Omental fat pad (tissue), 3 donors: ENCODE measurements at regions not wholly inside any gene's neighbourhood (a gene's known extent, or its start where the extent isn't known, plus 50 kb on each side); places are given as distances from the start of the nearest gene placed in this dataset.

ENCODE experiments used
- ATAC-seq: fragments of 150-250 bp; one replicate; pipeline ENCODE4 v1.9.1; 2016; ENCODE audit warnings: mild to moderate bottlenecking, moderate library complexity; ENCODE audit not compliant: low FRiP score
- DNase-seq: peaks from one replicate; pipeline ENCODE4 v3.0.0-alpha.2; 2019; ENCODE audit warnings: low spot score
- TF ChIP-seq, protein P1 (sequence below), 3 donors: fragments of 450-650 bp; IDR thresholded peaks; one replicate each; pipeline ENCODE4 v1.5.1; 2016 to 2017; ENCODE audit warnings: antibody characterized with exemption in 3 of 3, mild to moderate bottlenecking in 3 of 3, moderate library complexity in 2 of 3

DNA sequence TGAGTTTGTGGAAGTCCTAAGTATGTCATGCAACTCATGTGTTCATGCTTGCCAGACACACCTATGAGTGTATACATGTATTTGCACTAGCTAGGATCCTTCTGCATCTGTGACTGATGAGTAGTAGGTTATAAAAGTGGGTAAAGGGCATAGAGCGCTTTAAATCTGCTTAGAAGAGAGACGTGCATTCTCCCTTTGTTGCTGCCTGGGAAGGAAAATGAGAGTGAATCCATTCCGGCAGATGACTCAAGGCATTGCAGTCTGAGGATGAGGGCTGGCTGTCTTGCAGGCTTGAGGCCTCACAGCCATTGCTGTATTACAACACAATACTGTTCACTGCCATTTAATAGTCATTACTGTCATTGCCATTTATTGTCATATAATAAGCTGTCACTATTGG, 120.8 kb upstream of the UMPS start:
- ATAC-seq: no peak
- TF ChIP-seq, protein P1, sequence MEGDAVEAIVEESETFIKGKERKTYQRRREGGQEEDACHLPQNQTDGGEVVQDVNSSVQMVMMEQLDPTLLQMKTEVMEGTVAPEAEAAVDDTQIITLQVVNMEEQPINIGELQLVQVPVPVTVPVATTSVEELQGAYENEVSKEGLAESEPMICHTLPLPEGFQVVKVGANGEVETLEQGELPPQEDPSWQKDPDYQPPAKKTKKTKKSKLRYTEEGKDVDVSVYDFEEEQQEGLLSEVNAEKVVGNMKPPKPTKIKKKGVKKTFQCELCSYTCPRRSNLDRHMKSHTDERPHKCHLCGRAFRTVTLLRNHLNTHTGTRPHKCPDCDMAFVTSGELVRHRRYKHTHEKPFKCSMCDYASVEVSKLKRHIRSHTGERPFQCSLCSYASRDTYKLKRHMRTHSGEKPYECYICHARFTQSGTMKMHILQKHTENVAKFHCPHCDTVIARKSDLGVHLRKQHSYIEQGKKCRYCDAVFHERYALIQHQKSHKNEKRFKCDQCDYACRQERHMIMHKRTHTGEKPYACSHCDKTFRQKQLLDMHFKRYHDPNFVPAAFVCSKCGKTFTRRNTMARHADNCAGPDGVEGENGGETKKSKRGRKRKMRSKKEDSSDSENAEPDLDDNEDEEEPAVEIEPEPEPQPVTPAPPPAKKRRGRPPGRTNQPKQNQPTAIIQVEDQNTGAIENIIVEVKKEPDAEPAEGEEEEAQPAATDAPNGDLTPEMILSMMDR (IDR thresholded peaks at IDR 0.05): no peak
- no peak for DNase-seq

DNA sequence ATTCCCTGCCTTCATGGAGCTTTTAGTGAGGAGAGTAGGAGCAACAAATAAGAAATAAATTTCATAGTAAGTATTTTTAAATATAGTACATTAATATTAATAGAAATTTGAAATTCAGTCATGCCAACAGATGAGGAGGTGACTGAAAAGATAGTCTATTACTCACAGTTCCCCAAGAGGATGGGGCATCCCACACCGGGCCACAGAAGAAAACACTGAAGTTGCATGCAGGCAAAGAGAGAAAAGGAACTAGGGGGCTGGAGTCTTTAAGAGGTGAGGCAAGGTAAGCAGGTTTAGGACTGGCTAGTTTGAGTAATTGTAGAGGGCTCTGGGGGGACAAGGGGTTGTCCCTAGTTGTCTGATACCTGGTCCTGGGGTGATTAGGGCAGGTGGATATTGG, 120.1 kb upstream of the UMPS start:
- ATAC-seq: no peak
- no peak for DNase-seq
- TF ChIP-seq, protein P1 (IDR thresholded peaks at IDR 0.05): no peak

DNA sequence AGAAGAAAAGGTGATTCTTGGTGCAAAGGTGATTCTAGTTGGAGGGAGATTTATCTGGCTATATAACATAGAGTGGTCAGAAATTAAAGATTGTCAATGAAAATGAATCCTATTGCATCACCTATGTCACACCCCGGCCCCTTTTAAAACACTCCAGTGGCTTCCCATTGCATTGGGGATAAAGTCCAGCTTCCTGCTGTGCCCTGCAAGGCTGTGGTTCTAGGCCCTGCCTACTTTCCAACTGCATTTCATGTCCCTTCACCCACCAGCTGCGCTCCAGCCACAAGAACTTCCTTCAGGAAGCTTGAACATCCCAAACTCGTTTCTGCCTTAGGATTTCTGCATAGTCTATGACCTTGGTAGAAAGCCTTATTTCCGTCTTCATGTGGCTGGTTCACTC, 118.7 kb upstream of the UMPS start:
- ATAC-seq: no peak
- TF ChIP-seq, protein P1 (IDR thresholded peaks at IDR 0.05): no peak
- DNase-seq: no peak

DNA sequence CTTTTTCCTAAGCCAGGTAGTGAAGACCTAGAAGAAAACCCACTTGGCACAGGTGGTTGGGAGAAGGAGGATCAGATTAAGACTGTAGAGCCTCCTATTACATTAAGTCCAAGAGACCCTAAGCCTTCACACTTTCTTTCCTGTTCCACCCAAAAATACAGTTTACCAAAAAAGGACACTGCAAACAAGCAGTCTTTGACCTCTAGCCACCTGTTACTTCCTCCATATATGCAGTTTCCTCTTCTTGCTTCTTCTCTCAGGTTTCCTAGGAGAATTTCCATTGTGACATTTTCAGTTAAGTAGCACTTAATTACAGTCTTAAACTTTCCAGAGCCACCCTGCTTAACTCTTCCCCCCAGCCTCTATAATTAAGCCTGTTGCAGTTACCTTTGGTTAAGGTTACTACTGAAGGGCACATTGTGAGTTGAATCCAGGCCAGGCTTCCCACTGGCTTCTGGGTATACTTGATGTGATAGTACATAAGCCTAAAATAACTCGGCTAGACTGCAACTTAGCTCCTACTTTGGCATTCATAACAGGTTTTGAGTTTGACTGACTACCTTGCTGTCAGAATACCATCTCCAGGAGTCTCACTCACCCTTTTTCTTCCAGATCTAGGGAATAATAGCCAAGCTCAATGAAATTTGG, 114.2 kb upstream of the UMPS start:
- no peak for DNase-seq
- no peak for ATAC-seq

DNA sequence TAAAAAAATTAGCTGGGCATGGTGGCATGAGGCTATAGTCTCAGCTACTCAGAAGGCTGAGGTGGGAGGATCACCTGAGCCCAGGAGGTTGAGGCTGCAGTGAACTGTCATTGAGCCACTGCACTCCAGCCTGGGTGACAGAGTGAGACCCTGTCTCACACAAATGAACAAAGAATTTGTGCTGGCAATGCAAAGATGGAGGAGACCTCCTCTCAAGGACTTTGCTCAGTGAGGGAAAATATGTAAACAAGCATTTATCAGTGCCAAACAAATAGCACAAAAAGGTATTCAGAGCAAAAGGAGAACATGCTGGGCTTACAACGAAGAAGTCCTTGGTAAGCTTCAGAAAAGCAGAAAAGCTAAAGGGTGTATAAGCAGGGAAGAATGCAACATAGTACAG, 113.1 kb upstream of the UMPS start:
- DNase-seq: no peak
- no peak for ATAC-seq
- TF ChIP-seq, protein P1 (IDR thresholded peaks at IDR 0.05): no peak

More for the DNA sequence above, 114.2 kb upstream of the UMPS start:
- TF ChIP-seq, protein P1 (IDR thresholded peaks at IDR 0.05): no peak

DNA sequence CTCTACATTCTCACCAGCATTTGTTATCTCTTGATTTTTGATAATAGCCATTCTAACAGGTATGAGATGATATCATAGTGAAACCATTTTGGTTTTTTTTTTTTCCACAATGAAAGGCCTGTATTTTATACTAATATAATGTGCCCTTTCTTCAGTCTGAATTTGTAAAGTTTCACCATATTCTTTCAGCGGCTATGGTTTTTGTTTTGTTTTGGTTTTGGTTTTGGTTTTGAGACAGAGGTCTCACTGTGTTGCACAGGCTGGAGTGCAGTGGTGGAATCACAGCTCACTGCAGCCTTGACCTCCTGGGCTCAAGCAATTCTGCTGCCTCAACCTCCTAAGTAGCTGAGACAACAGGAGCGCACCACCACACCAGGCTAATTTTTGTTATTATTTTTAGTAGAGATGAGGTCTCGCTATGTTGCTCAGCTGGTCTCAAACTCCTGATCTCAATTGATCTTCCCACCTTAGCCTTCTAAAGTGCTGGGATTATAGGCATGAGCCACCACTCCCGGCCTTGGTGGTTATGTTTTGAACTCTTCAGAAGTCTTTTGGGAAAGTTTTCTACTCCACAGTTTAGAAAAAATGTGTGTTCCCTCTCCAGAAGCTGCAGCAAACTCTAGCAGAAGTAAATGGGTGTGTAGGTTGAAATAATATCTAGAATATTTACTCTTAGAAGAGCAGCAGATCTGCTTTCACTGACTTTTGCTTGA, 110.2 kb upstream of the UMPS start:
- DNase-seq (no peak), ATAC-seq (no peak)
- TF ChIP-seq, protein P1 (IDR thresholded peaks at IDR 0.05): no peak

DNA sequence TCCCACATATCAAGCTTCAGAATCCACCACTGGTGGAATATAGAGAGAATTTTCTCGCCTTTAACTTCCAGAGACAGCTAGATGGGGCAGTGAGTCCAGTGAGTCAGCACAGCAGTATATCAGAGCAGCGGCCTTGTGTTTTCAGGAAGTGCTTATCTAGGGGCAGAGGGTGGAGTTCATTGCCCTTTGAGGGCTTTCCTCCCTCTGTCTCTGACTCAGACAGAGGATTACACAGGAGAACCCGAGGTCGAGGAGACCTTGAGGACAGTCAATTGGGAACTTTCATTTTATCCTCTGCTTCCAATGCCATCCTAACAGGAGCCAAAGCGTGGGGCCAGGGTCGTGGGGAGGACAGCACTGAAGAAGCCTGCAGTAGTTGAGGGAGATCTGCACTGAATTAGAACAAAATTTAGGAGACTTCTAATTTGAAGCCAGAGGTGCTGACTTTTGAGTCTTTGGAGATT, 109.6 kb upstream of the UMPS start:
- ATAC-seq (peak; percentile 88), DNase-seq (no peak)
- TF ChIP-seq, protein P1 (IDR thresholded peaks at IDR 0.05): no peak
